IgD-negative memory B cell (primary cell): ENCODE measurements at regions not wholly inside any gene's neighbourhood (a gene's known extent, or its start where the extent isn't known, plus 50 kb on each side); places are given as distances from the start of the nearest gene placed in this dataset.
A peak's percentile ranks its signal among the peaks of the same experiment; 100 is the strongest.
"Not testable (repeated sequence)": the region's sequence is repeated elsewhere in the genome, so short reads cannot be mapped to it uniquely, and the experiment has no call there.

Experiments used
- H3K27ac Mint-ChIP-seq, 3 donors: one replicate each; pipeline ENCODE4 v1.8.0; 2020 to 2022; ENCODE audit warnings: mild to moderate bottlenecking in 3 of 3, mixed read lengths in 3 of 3, moderate library complexity in 1 of 3
- H3K27me3 Mint-ChIP-seq: one replicate; pipeline ENCODE4 v1.8.0; 2021; ENCODE audit warnings: mixed read lengths
- H3K36me3 Mint-ChIP-seq: one replicate; pipeline ENCODE4 v1.8.0; 2020; ENCODE audit warnings: mild to moderate bottlenecking, mixed read lengths
- H3K4me1 Mint-ChIP-seq, 3 donors: one replicate each; pipeline ENCODE4 v1.8.0; 2020 to 2022; ENCODE audit warnings: mixed read lengths in 3 of 3, mild to moderate bottlenecking in 1 of 3
- H3K4me3 Mint-ChIP-seq, 4 donors: one replicate each; pipeline ENCODE4 v1.8.0; 2020 to 2022; ENCODE audit warnings: mild to moderate bottlenecking in 4 of 4, mixed read lengths in 4 of 4, moderate library complexity in 3 of 4
- H3K9me3 Mint-ChIP-seq, 3 donors: one replicate each; pipeline ENCODE4 v1.8.0; 2020 to 2021; ENCODE audit warnings: mixed read lengths in 3 of 3, mild to moderate bottlenecking in 1 of 3

GRCh38 chr2:8121022-8121825, 560.6 kb upstream of the ID2 start:
- no peak overlapping the region for H3K4me3 Mint-ChIP-seq

GRCh38 chr2:8121826-8122513, 559.9 kb upstream of the ID2 start:
- no peak overlapping the region for H3K27ac Mint-ChIP-seq
- no peaks in the 10 kb centered on the region for H3K9me3 Mint-ChIP-seq
- H3K27me3 Mint-ChIP-seq = peaks cover 14% of the 10 kb centered on the region
- no peaks in the 10 kb centered on the region for H3K36me3 Mint-ChIP-seq
- peaks cover 0 to 4% (median 1%) of the 10 kb centered on the region in 3 donors for H3K4me1 Mint-ChIP-seq
- H3K4me3 Mint-ChIP-seq = no peak overlapping the region

More at GRCh38 chr2:8121022-8121825, 560.6 kb upstream of the ID2 start:
- H3K36me3 Mint-ChIP-seq = no peaks in the 10 kb centered on the region
- H3K27ac Mint-ChIP-seq = no peak overlapping the region
- H3K4me1 Mint-ChIP-seq = peaks cover 0 to 6% (median 4%) of the 10 kb centered on the region in 3 donors
- H3K9me3 Mint-ChIP-seq = no peaks in the 10 kb centered on the region
- peaks cover 15% of the 10 kb centered on the region for H3K27me3 Mint-ChIP-seq

GRCh38 chr2:8122520-8122919, 559.3 kb upstream of the ID2 start:
- Mint-ChIP-seq H3K4me3 (no peak overlapping the region), H3K36me3 (no peaks in the 10 kb centered on the region), H3K9me3 (no peaks in the 10 kb centered on the region), H3K27me3 (peaks cover 14% of the 10 kb centered on the region), H3K4me1 (peaks cover 0 to 1% (median 0%) of the 10 kb centered on the region in 3 donors), H3K27ac (no peak overlapping the region)

DNA sequence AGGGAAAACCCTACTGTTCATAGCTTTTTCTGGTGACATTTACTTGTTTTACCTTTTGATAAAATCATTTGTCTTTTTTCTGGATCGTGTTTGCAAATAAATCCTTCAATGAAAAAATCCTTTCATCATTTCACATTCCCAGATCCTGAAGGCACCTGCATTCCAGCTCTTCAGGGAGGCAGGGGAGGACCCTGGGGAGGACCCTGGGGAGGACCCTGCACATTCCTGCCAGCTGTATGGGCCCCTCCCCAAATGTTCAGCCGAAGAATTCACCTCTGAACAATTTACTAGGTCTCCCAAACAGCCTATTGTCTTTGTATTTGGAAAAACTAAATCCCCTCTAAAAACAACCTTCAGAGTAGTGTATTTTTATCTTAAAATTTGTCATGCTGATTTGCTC, 558.4 kb upstream of the ID2 start:
- Mint-ChIP-seq H3K36me3 (no peaks in the 10 kb centered on the region), H3K9me3 (no peaks in the 10 kb centered on the region), H3K27me3 (peaks cover 14% of the 10 kb centered on the region), H3K4me3 (no peak overlapping the region), H3K27ac (no peak overlapping the region), H3K4me1 (no peaks in the 10 kb centered on the region)

GRCh38 chr2:8125741-8126711, 555.8 kb upstream of the ID2 start:
- no peaks in the 10 kb centered on the region for H3K9me3 Mint-ChIP-seq
- no peak overlapping the region for H3K4me3 Mint-ChIP-seq
- H3K27ac Mint-ChIP-seq = no peak overlapping the region
- H3K36me3 Mint-ChIP-seq = no peaks in the 10 kb centered on the region
- H3K4me1 Mint-ChIP-seq = no peaks in the 10 kb centered on the region
- H3K27me3 Mint-ChIP-seq = peaks cover 12% of the 10 kb centered on the region

DNA sequence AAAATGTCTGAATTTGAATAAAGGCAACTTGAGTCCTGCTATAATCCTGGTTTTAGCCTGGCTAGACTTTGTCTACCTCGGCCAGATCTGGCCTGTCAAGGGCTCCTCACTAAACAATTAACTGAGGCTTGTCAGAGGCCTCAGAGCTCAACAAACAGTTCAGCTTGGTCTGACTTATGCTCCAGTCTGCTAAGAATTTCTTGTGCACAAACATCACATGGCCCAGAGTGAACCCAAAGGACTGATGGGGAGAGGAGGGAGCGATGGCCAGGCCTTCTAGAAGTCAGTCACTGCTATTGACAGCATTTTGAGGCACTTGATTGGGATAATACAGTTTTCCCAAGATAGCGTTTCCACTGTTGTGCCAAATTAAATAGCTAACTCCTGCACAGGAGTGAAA, 555.1 kb upstream of the ID2 start:
- H3K27me3 Mint-ChIP-seq = peaks cover 11% of the 10 kb centered on the region
- no peak overlapping the region for H3K27ac Mint-ChIP-seq
- no peaks in the 10 kb centered on the region for H3K4me1 Mint-ChIP-seq
- H3K36me3 Mint-ChIP-seq = no peaks in the 10 kb centered on the region
- no peak overlapping the region for H3K4me3 Mint-ChIP-seq
- H3K9me3 Mint-ChIP-seq = no peaks in the 10 kb centered on the region

DNA sequence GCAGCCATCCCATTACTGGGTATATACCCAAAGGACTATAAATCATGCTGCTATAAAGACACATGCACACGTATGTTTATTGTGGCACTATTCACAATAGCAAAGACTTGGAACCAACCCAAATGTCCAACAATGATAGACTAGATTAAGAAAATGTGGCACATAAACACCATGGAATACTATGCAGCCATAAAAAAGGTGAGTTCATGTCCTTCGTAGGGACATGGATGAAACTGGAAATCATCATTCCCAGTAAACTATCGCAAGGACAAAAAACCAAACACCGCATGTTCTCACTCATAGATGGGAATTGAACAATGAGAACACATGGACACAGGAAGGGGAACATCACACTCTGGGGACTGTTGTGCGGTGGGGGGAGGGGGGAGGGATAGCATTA, 550.4 kb upstream of the ID2 start:
- H3K36me3 Mint-ChIP-seq, H3K27me3 Mint-ChIP-seq, H3K9me3 Mint-ChIP-seq, H3K4me3 Mint-ChIP-seq, H3K27ac Mint-ChIP-seq, H3K4me1 Mint-ChIP-seq: not testable (repeated sequence)

DNA sequence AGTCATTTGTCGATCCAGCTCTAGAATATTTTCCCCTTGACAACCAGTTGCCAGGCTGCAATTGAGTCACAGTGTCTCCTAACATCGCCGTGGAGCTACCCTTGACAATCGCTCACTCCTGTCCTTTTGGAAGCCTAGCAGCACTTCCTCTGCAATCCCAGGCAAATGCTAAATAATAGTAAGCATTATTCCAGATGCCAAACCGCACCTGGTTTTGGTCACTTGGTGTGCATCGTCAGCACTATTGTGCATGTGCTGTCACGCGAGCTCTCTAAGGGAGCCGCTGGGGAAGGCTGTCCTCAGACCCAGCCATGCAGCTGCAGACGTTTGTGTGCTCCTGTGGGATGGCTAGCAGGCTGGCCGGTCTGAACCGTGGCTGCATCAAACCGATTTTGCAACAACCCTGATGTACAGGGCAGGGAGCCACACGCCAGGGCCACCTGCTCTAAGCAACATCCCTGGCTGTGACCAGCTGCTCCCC, 549.5 kb upstream of the ID2 start:
- no peak overlapping the region for H3K27ac Mint-ChIP-seq
- H3K4me1 Mint-ChIP-seq = peaks cover 3 to 4% (median 4%) of the 10 kb centered on the region in 3 donors
- H3K4me3 Mint-ChIP-seq = no peak overlapping the region
- H3K27me3 Mint-ChIP-seq = peaks cover 7% of the 10 kb centered on the region
- no peaks in the 10 kb centered on the region for H3K36me3 Mint-ChIP-seq
- H3K9me3 Mint-ChIP-seq = no peaks in the 10 kb centered on the region

- no peaks in the 10 kb centered on the region for H3K36me3 Mint-ChIP-seq
- H3K4me3 Mint-ChIP-seq = no peak overlapping the region
- peaks cover 3 to 4% (median 4%) of the 10 kb centered on the region in 3 donors for H3K4me1 Mint-ChIP-seq
- H3K9me3 Mint-ChIP-seq = no peaks in the 10 kb centered on the region
- peaks cover 7% of the 10 kb centered on the region for H3K27me3 Mint-ChIP-seq
- H3K27ac Mint-ChIP-seq = no peak overlapping the region
Measured at GRCh38 chr2:8132879-8133278, 549.0 kb upstream of the ID2 start.

GRCh38 chr2:8133363-8133762, 548.5 kb upstream of the ID2 start:
- H3K9me3 Mint-ChIP-seq = no peaks in the 10 kb centered on the region
- H3K4me1 Mint-ChIP-seq = peaks cover 3 to 4% (median 4%) of the 10 kb centered on the region in 3 donors
- H3K36me3 Mint-ChIP-seq = no peaks in the 10 kb centered on the region
- no peak overlapping the region for H3K27ac Mint-ChIP-seq
- H3K27me3 Mint-ChIP-seq = peaks cover 7% of the 10 kb centered on the region
- no peak overlapping the region for H3K4me3 Mint-ChIP-seq

- no peak overlapping the region for H3K4me3 Mint-ChIP-seq
- H3K27me3 Mint-ChIP-seq = peaks cover 8% of the 10 kb centered on the region
- no peaks in the 10 kb centered on the region for H3K9me3 Mint-ChIP-seq
- no peak overlapping the region for H3K27ac Mint-ChIP-seq
- no peaks in the 10 kb centered on the region for H3K36me3 Mint-ChIP-seq
- peaks cover 3 to 4% (median 4%) of the 10 kb centered on the region in 3 donors for H3K4me1 Mint-ChIP-seq
Measured at GRCh38 chr2:8133913-8134472, 547.9 kb upstream of the ID2 start.

DNA sequence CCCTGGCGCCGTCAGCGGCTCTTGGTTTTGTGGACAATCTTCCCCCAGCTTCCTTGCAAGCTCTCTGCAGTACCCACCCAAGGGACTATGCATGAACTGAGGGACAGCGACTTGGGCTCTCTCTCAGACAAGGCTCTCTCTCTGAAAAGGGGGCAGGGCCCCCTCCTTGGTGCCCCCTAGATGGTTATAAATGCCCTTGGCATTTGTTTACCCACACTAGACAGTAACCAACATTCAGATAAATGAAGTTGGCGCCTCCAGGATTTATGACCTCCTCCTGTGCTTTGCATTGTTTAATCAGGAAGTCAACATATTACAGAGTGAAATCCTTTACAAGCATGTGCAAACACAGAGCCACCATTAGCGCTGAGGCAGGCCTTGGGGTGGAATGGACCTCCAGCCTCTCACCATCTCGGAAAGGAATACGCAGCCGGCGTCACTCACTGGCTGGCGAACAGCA, 547.4 kb upstream of the ID2 start:
- H3K27me3 Mint-ChIP-seq = peaks cover 8% of the 10 kb centered on the region
- no peak overlapping the region for H3K27ac Mint-ChIP-seq

GRCh38 chr2:8134985-8135682, 546.7 kb upstream of the ID2 start:
- Mint-ChIP-seq H3K9me3 (peaks cover 0 to 1% (median 0%) of the 10 kb centered on the region in 3 donors), H3K4me1 (peaks cover 3 to 4% (median 4%) of the 10 kb centered on the region in 3 donors), H3K4me3 (no peak overlapping the region), H3K27ac (no peak overlapping the region), H3K27me3 (peaks cover 8% of the 10 kb centered on the region), H3K36me3 (no peaks in the 10 kb centered on the region)

More for the DNA sequence above, 547.4 kb upstream of the ID2 start:
- H3K4me3 Mint-ChIP-seq = no peak overlapping the region
- no peaks in the 10 kb centered on the region for H3K9me3 Mint-ChIP-seq
- H3K36me3 Mint-ChIP-seq = no peaks in the 10 kb centered on the region
- H3K4me1 Mint-ChIP-seq = peaks cover 3 to 4% (median 4%) of the 10 kb centered on the region in 3 donors

GRCh38 chr2:8137801-8138200, 544.1 kb upstream of the ID2 start:
- Mint-ChIP-seq H3K27ac (no peak overlapping the region), H3K27me3 (peaks cover 11% of the 10 kb centered on the region), H3K36me3 (no peaks in the 10 kb centered on the region), H3K4me1 (peaks cover 3 to 4% (median 4%) of the 10 kb centered on the region in 3 donors), H3K9me3 (peaks cover 0 to 1% (median 0%) of the 10 kb centered on the region in 3 donors), H3K4me3 (peak overlapping the region in 1 of 4 donors; percentile 45)
